ENCODE measurements at regions not wholly inside any gene's neighbourhood (a gene's known extent, or its start where the extent isn't known, plus 50 kb on each side); places are given as distances from the start of the nearest gene placed in this dataset.

- Histone ChIP-seq H3K27me3 (ENCODE audit: control insufficient read depth in 1 of 2, insufficient read depth in 2 of 2, low read length in 2 of 2) (no peaks in the 10 kb centered on the region), H3K9me3 (ENCODE audit: control insufficient read depth in 2 of 2, low read length in 2 of 2) (no peaks in the 10 kb centered on the region), H3K4me1 (ENCODE audit: control insufficient read depth, insufficient read depth, low read length) (no peaks in the 10 kb centered on the region), H3K36me3 (ENCODE audit: control insufficient read depth in 2 of 2, insufficient read depth in 2 of 2, low read length in 2 of 2) (no peaks in the 10 kb centered on the region), H3K27ac (ENCODE audit: low read length) (no peak overlapping the region), H3K9ac (ENCODE audit: low read length in 2 of 2) (no peak overlapping the region), H3K4me3 (ENCODE audit: low read length in 2 of 2) (no peak overlapping the region)
Observed at GRCh38 chr1:104973516-104973915, 1223.8 kb downstream of the AMY1C start.

DNA sequence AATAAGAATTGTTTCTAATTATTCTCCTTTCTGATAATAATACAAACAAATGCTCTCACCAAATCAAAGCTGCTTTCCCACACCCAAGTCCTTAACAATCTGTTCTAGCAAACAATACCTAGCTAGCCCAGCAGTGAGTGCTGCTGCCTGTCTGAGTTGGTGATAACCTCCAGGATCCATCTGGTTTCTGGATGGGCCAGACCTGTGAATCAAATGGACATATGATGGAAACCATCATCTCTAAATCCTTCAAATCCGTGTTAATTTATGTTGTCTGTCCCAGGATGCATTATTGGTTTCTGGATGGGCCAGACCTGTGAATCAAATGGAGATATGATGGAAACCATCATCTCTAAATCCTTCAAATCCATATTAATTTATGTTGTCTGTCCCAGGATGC is 1230.0 kb downstream of the AMY1C start:
- Histone ChIP-seq H3K9me3 (ENCODE audit: control insufficient read depth in 2 of 2, low read length in 2 of 2) (no peaks in the 10 kb centered on the region), H3K4me1 (ENCODE audit: control insufficient read depth, insufficient read depth, low read length) (no peaks in the 10 kb centered on the region), H3K36me3 (ENCODE audit: control insufficient read depth in 2 of 2, insufficient read depth in 2 of 2, low read length in 2 of 2) (no peaks in the 10 kb centered on the region), H3K9ac (ENCODE audit: low read length in 2 of 2) (no peak overlapping the region), H3K4me3 (ENCODE audit: low read length in 2 of 2) (no peak overlapping the region), H3K27ac (ENCODE audit: low read length) (no peak overlapping the region), H3K27me3 (ENCODE audit: control insufficient read depth in 1 of 2, insufficient read depth in 2 of 2, low read length in 2 of 2) (no peaks in the 10 kb centered on the region)

GRCh38 chr1:104987210-104987609 is 1237.5 kb downstream of the AMY1C start:
- H3K4me1 ChIP-seq (ENCODE audit: control insufficient read depth, insufficient read depth, low read length), result no peaks in the 10 kb centered on the region
- no peak overlapping the region for H3K4me3 ChIP-seq (ENCODE audit: low read length in 2 of 2)
- no peaks in the 10 kb centered on the region for H3K27me3 ChIP-seq (ENCODE audit: control insufficient read depth in 1 of 2, insufficient read depth in 2 of 2, low read length in 2 of 2)

GRCh38 chr1:104989012-104989411 is 1239.3 kb downstream of the AMY1C start:
- Histone ChIP-seq H3K36me3 (ENCODE audit: control insufficient read depth in 2 of 2, insufficient read depth in 2 of 2, low read length in 2 of 2) (no peaks in the 10 kb centered on the region), H3K27me3 (ENCODE audit: control insufficient read depth in 1 of 2, insufficient read depth in 2 of 2, low read length in 2 of 2) (no peaks in the 10 kb centered on the region), H3K4me1 (ENCODE audit: control insufficient read depth, insufficient read depth, low read length) (no peaks in the 10 kb centered on the region), H3K4me3 (ENCODE audit: low read length in 2 of 2) (no peak overlapping the region), H3K9ac (ENCODE audit: low read length in 2 of 2) (no peak overlapping the region), H3K9me3 (ENCODE audit: control insufficient read depth in 2 of 2, low read length in 2 of 2) (no peaks in the 10 kb centered on the region), H3K27ac (ENCODE audit: low read length) (no peak overlapping the region)

More at GRCh38 chr1:104987210-104987609, 1237.5 kb downstream of the AMY1C start:
- H3K27ac ChIP-seq (ENCODE audit: low read length), result no peak overlapping the region
- H3K36me3 ChIP-seq (ENCODE audit: control insufficient read depth in 2 of 2, insufficient read depth in 2 of 2, low read length in 2 of 2), result no peaks in the 10 kb centered on the region
- no peaks in the 10 kb centered on the region for H3K9me3 ChIP-seq (ENCODE audit: control insufficient read depth in 2 of 2, low read length in 2 of 2)
- H3K9ac ChIP-seq (ENCODE audit: low read length in 2 of 2), result no peak overlapping the region

- Histone ChIP-seq H3K9me3 (ENCODE audit: control insufficient read depth in 2 of 2, low read length in 2 of 2) (no peaks in the 10 kb centered on the region), H3K36me3 (ENCODE audit: control insufficient read depth in 2 of 2, insufficient read depth in 2 of 2, low read length in 2 of 2) (no peaks in the 10 kb centered on the region), H3K4me3 (ENCODE audit: low read length in 2 of 2) (no peak overlapping the region), H3K27ac (ENCODE audit: low read length) (no peak overlapping the region), H3K9ac (ENCODE audit: low read length in 2 of 2) (no peak overlapping the region), H3K27me3 (ENCODE audit: control insufficient read depth in 1 of 2, insufficient read depth in 2 of 2, low read length in 2 of 2) (no peaks in the 10 kb centered on the region), H3K4me1 (ENCODE audit: control insufficient read depth, insufficient read depth, low read length) (no peaks in the 10 kb centered on the region)
Observed at GRCh38 chr1:104991702-104992101, 1242.0 kb downstream of the AMY1C start.

GRCh38 chr1:105000793-105001192 is 1251.1 kb downstream of the AMY1C start:
- H3K36me3 ChIP-seq (ENCODE audit: control insufficient read depth in 2 of 2, insufficient read depth in 2 of 2, low read length in 2 of 2), result no peaks in the 10 kb centered on the region
- no peak overlapping the region for H3K4me3 ChIP-seq (ENCODE audit: low read length in 2 of 2)
- peaks cover 0 to 2% of the 10 kb centered on the region in 2 donors for H3K9me3 ChIP-seq (ENCODE audit: control insufficient read depth in 2 of 2, low read length in 2 of 2)
- H3K27ac ChIP-seq (ENCODE audit: low read length), result no peak overlapping the region
- H3K9ac ChIP-seq (ENCODE audit: low read length in 2 of 2), result no peak overlapping the region
- no peaks in the 10 kb centered on the region for H3K4me1 ChIP-seq (ENCODE audit: control insufficient read depth, insufficient read depth, low read length)
- no peaks in the 10 kb centered on the region for H3K27me3 ChIP-seq (ENCODE audit: control insufficient read depth in 1 of 2, insufficient read depth in 2 of 2, low read length in 2 of 2)

DNA sequence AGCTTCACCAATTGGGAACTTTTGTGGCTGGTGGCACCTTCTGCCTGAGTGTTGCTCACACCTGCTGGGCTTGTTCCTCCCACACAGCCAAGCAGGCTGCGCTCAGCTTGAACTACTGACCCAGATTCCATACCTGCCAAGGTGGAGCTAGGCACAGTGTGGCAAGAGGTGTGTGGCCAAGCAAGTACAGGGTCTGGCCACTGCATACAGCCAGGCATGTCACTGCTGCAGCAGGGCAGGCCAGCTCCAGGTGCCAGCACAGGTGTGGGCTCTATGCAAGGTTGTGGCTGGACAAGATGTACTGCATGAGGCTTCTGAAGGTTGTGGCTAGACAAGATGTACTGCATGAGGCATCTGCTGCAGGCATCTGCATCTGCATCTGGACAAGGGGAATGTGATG is 1254.8 kb downstream of the AMY1C start:
- H3K36me3 ChIP-seq (ENCODE audit: control insufficient read depth in 2 of 2, insufficient read depth in 2 of 2, low read length in 2 of 2), result no peaks in the 10 kb centered on the region
- no peak overlapping the region for H3K4me3 ChIP-seq (ENCODE audit: low read length in 2 of 2)
- no peak overlapping the region for H3K27ac ChIP-seq (ENCODE audit: low read length)
- no peaks in the 10 kb centered on the region for H3K4me1 ChIP-seq (ENCODE audit: control insufficient read depth, insufficient read depth, low read length)
- no peak overlapping the region for H3K9ac ChIP-seq (ENCODE audit: low read length in 2 of 2)
- H3K9me3 ChIP-seq (ENCODE audit: control insufficient read depth in 2 of 2, low read length in 2 of 2), result peaks cover 0 to 2% of the 10 kb centered on the region in 2 donors
- H3K27me3 ChIP-seq (ENCODE audit: control insufficient read depth in 1 of 2, insufficient read depth in 2 of 2, low read length in 2 of 2), result no peaks in the 10 kb centered on the region

GRCh38 chr1:105005594-105006195 is 1256.0 kb downstream of the AMY1C start:
- Histone ChIP-seq H3K9ac (ENCODE audit: low read length in 2 of 2) (no peak overlapping the region), H3K9me3 (ENCODE audit: control insufficient read depth in 2 of 2, low read length in 2 of 2) (peaks cover 0 to 2% of the 10 kb centered on the region in 2 donors), H3K27me3 (ENCODE audit: control insufficient read depth in 1 of 2, insufficient read depth in 2 of 2, low read length in 2 of 2) (no peaks in the 10 kb centered on the region), H3K4me1 (ENCODE audit: control insufficient read depth, insufficient read depth, low read length) (no peaks in the 10 kb centered on the region), H3K4me3 (ENCODE audit: low read length in 2 of 2) (no peak overlapping the region), H3K36me3 (ENCODE audit: control insufficient read depth in 2 of 2, insufficient read depth in 2 of 2, low read length in 2 of 2) (no peaks in the 10 kb centered on the region), H3K27ac (ENCODE audit: low read length) (no peak overlapping the region)

DNA sequence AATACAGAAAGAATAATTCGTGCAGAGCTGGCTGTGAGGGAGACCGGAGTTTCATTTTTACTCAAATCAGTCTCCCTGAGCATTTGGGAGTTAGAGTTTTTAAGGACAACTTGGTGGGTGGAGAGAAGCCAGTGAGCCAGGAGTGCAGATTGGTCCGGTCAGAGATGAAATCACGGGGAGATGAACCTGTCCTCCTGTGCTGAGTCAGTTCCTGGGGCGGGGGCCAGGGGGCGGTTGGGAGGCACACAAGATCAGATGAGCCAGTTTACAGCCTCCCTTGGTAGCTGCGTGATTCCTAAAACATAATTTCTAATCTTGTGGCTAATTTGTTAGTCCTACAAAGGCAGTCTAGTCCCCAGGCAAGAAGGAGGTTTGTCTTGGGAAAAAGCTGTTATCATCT is 1267.9 kb downstream of the AMY1C start:
- Histone ChIP-seq H3K27ac (ENCODE audit: low read length) (no peak overlapping the region), H3K9me3 (ENCODE audit: control insufficient read depth in 2 of 2, low read length in 2 of 2) (no peaks in the 10 kb centered on the region), H3K36me3 (ENCODE audit: control insufficient read depth in 2 of 2, insufficient read depth in 2 of 2, low read length in 2 of 2) (no peaks in the 10 kb centered on the region), H3K4me3 (ENCODE audit: low read length in 2 of 2) (no peak overlapping the region), H3K9ac (ENCODE audit: low read length in 2 of 2) (no peak overlapping the region), H3K4me1 (ENCODE audit: control insufficient read depth, insufficient read depth, low read length) (no peaks in the 10 kb centered on the region), H3K27me3 (ENCODE audit: control insufficient read depth in 1 of 2, insufficient read depth in 2 of 2, low read length in 2 of 2) (no peaks in the 10 kb centered on the region)

- H3K27ac ChIP-seq (ENCODE audit: low read length), result no peak overlapping the region
- no peaks in the 10 kb centered on the region for H3K36me3 ChIP-seq (ENCODE audit: control insufficient read depth in 2 of 2, insufficient read depth in 2 of 2, low read length in 2 of 2)
- no peak overlapping the region for H3K4me3 ChIP-seq (ENCODE audit: low read length in 2 of 2)
- H3K4me1 ChIP-seq (ENCODE audit: control insufficient read depth, insufficient read depth, low read length), result no peaks in the 10 kb centered on the region
- no peaks in the 10 kb centered on the region for H3K9me3 ChIP-seq (ENCODE audit: control insufficient read depth in 2 of 2, low read length in 2 of 2)
- no peaks in the 10 kb centered on the region for H3K27me3 ChIP-seq (ENCODE audit: control insufficient read depth in 1 of 2, insufficient read depth in 2 of 2, low read length in 2 of 2)
- H3K9ac ChIP-seq (ENCODE audit: low read length in 2 of 2), result no peak overlapping the region
Observed at GRCh38 chr1:105023719-105024118, 1274.0 kb downstream of the AMY1C start.

DNA sequence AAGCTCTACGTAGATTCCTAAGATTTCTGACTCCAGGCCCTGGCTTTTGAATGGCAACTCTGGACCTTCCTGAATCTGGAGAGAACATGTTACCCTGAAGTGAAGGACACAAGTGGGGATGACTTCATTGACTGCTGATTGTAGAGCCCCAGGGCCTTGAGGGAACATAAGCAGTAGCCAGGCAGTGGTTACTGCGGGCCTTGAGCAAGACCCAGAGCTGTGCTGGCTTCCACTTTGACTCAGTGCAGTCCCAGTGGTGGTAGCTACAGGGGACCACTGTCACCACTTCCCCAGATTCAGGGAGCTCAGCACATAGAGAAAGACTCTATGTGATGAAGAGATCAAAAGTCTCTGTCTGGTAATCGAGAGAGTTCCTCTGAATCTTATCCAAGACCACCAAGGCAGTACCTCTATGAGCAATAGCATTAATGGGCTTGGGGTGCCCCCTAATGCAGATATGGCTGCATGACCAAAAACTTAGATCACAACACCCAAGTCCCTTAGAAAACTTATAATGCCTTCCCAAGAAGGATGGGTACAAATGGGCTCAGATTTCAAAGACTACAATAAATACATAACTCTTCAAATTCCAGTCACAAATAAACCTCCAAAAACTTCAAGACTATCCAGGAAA is 1278.3 kb downstream of the AMY1C start:
- H3K27ac ChIP-seq (ENCODE audit: low read length), result no peak overlapping the region
- H3K9me3 ChIP-seq (ENCODE audit: control insufficient read depth in 2 of 2, low read length in 2 of 2), result no peaks in the 10 kb centered on the region
- no peak overlapping the region for H3K4me3 ChIP-seq (ENCODE audit: low read length in 2 of 2)
- no peaks in the 10 kb centered on the region for H3K27me3 ChIP-seq (ENCODE audit: control insufficient read depth in 1 of 2, insufficient read depth in 2 of 2, low read length in 2 of 2)
- no peaks in the 10 kb centered on the region for H3K4me1 ChIP-seq (ENCODE audit: control insufficient read depth, insufficient read depth, low read length)
- H3K36me3 ChIP-seq (ENCODE audit: control insufficient read depth in 2 of 2, insufficient read depth in 2 of 2, low read length in 2 of 2), result no peaks in the 10 kb centered on the region
- H3K9ac ChIP-seq (ENCODE audit: low read length in 2 of 2), result no peak overlapping the region

Data from stomach smooth muscle (tissue), 2 donors.